ENCODE measurements at regions not wholly inside any gene's neighbourhood (a gene's known extent, or its start where the extent isn't known, plus 50 kb on each side); places are given as distances from the start of the nearest gene placed in this dataset.

DNA sequence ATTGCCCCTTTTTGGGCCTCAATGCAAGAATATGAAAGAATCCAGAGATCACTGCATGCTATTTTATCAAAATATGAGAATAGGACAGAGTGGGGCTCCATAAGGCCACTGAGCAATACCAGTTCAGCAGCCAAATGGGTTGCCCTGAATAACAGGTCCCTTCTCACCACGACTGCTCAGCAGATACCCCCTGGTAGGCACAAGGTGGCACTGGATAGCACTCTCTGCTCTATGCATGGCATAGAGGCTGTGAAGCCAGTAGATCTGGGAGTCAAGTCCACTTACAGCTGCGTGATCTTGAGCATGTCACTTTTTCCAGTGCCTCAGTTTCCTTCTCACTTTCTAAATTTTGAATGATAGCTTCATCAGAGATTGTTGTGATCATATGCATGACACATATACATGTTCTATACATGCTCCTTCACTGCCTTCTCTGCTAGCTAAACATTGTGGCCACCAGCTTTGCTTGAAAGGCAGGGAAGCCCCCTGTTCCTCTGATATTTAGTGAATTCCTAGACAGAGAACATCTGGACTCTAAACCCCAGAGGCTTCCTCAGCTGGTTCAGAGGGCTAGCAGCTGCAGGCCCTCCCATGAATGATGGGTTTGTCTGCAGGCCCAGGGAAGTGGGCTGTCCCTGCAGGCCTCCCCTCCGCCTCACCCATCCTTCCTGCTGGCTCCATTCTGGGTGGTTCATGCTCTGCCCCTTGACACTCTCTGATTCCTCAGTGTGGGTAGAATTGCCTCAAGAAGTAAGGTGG lies 84.9 kb upstream of the ASIC2 start:
- Histone ChIP-seq H3K4me3 (no peak overlapping the region), H3K9me3 (ENCODE audit: control insufficient read depth in 4 of 4, insufficient read depth in 3 of 4, low read length in 3 of 4) (peaks cover 0 to 2% (median 0%) of the 10 kb centered on the region in 4 donors), H3K4me1 (ENCODE audit: control insufficient read depth in 5 of 5, insufficient read depth in 5 of 5, low read length in 5 of 5) (peaks cover 0 to 17% (median 0%) of the 10 kb centered on the region in 5 donors), H3K36me3 (ENCODE audit: control insufficient read depth in 4 of 4, insufficient read depth in 4 of 4, low read length in 4 of 4) (no peaks in the 10 kb centered on the region), H3K27me3 (ENCODE audit: control insufficient read depth in 3 of 3, insufficient read depth in 3 of 3, low read length in 2 of 3) (peaks cover 0 to 5% (median 3%) of the 10 kb centered on the region in 3 donors), H3K9ac (ENCODE audit: insufficient read depth in 1 of 2, low read length in 2 of 2) (no peak overlapping the region), H3K27ac (ENCODE audit: low read depth in 1 of 2, low read length in 1 of 2) (no peak overlapping the region)
- 74 to 76% methylated on average over 3 of the region's 3 CpGs for WGBS, 2 donors
- TF ChIP-seq, protein P1, sequence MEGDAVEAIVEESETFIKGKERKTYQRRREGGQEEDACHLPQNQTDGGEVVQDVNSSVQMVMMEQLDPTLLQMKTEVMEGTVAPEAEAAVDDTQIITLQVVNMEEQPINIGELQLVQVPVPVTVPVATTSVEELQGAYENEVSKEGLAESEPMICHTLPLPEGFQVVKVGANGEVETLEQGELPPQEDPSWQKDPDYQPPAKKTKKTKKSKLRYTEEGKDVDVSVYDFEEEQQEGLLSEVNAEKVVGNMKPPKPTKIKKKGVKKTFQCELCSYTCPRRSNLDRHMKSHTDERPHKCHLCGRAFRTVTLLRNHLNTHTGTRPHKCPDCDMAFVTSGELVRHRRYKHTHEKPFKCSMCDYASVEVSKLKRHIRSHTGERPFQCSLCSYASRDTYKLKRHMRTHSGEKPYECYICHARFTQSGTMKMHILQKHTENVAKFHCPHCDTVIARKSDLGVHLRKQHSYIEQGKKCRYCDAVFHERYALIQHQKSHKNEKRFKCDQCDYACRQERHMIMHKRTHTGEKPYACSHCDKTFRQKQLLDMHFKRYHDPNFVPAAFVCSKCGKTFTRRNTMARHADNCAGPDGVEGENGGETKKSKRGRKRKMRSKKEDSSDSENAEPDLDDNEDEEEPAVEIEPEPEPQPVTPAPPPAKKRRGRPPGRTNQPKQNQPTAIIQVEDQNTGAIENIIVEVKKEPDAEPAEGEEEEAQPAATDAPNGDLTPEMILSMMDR (IDR thresholded peaks at IDR 0.05; ENCODE audit: control extremely low read depth, extremely low read depth), result no peak
- peak; percentile 13 to 27 (median 18) for DNase-seq
- no peak for ATAC-seq (ENCODE audit: insufficient read depth, low FRiP score)

DNA sequence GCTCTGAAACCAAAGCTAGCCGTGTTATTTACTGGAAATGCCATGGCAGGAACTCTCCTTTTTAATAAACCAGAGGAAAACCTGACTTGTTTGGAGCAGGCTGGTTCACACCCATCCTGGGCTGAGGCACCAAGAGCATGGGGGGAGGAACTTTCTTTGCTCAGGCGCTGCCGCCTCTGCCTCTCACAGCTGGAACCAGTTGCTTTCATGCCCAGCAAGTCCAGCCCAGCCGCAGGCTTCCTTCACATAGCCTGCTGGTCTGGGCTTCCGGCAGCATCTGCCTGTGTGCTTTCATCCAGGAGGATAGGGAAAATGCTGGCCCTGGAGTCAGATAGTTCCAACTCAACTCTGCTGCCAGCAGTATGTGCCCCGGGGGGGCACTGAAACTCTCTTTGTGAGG lies 88.1 kb upstream of the ASIC2 start:
- whole genome bisulfite sequencing, 2 donors, result 26 to 32% methylated on average over 6 of the region's 6 CpGs
- TF ChIP-seq, protein P1 (IDR thresholded peaks at IDR 0.05; ENCODE audit: control extremely low read depth, extremely low read depth), result no peak
- Histone ChIP-seq H3K4me3 (no peak overlapping the region), H3K36me3 (ENCODE audit: control insufficient read depth in 4 of 4, insufficient read depth in 4 of 4, low read length in 4 of 4) (no peaks in the 10 kb centered on the region), H3K27ac (ENCODE audit: low read depth in 1 of 2, low read length in 1 of 2) (no peak overlapping the region), H3K9ac (ENCODE audit: insufficient read depth in 1 of 2, low read length in 2 of 2) (no peak overlapping the region), H3K9me3 (ENCODE audit: control insufficient read depth in 4 of 4, insufficient read depth in 3 of 4, low read length in 3 of 4) (peaks cover 0 to 2% (median 0%) of the 10 kb centered on the region in 4 donors), H3K4me1 (ENCODE audit: control insufficient read depth in 5 of 5, insufficient read depth in 5 of 5, low read length in 5 of 5) (peaks cover 0 to 13% (median 0%) of the 10 kb centered on the region in 5 donors), H3K27me3 (ENCODE audit: control insufficient read depth in 3 of 3, insufficient read depth in 3 of 3, low read length in 2 of 3) (peaks cover 0 to 3% (median 0%) of the 10 kb centered on the region in 3 donors)
- ATAC-seq (ENCODE audit: insufficient read depth, low FRiP score), result peak; percentile 27
- peak; percentile 61 to 75 (median 63) for DNase-seq

DNA sequence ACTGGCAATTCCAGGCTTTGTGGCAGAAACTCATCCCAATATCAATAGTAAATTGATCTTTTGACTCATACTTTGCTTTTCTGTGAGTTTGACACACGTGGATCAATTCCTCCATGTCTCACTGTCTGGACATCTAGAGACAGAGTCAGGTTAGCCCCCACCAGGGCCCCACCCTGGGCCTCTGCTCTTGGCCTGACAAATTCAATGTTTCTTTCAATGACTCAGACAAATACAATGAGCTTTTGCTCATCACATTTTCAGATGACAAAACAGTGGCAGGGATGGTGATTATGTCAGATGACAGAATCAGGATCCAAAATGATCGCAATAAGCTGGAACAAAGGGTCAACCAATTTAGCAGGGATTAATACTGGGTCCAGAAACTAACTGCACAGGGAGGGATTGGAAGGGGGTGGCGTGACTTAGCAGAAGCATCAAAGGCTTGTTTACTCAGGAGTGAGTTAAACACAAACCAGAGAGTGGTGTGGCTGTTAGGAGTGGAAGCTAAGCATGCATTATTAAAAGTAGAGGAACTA lies 90.5 kb upstream of the ASIC2 start:
- Histone ChIP-seq H3K4me1 (ENCODE audit: control insufficient read depth in 5 of 5, insufficient read depth in 5 of 5, low read length in 5 of 5) (peaks cover 0 to 9% (median 0%) of the 10 kb centered on the region in 5 donors), H3K27ac (ENCODE audit: low read depth in 1 of 2, low read length in 1 of 2) (no peak overlapping the region), H3K9ac (ENCODE audit: insufficient read depth in 1 of 2, low read length in 2 of 2) (no peak overlapping the region), H3K4me3 (no peak overlapping the region), H3K9me3 (ENCODE audit: control insufficient read depth in 4 of 4, insufficient read depth in 3 of 4, low read length in 3 of 4) (peaks cover 0 to 2% (median 0%) of the 10 kb centered on the region in 4 donors), H3K27me3 (ENCODE audit: control insufficient read depth in 3 of 3, insufficient read depth in 3 of 3, low read length in 2 of 3) (peaks cover 0 to 3% (median 0%) of the 10 kb centered on the region in 3 donors), H3K36me3 (ENCODE audit: control insufficient read depth in 4 of 4, insufficient read depth in 4 of 4, low read length in 4 of 4) (no peaks in the 10 kb centered on the region)
- WGBS, 2 donors, result 80 to 83% methylated on average over 3 of the region's 3 CpGs
- ATAC-seq (ENCODE audit: insufficient read depth, low FRiP score) (no peak), DNase-seq (no peak)
- TF ChIP-seq, protein P1 (IDR thresholded peaks at IDR 0.05; ENCODE audit: control extremely low read depth, extremely low read depth), result no peak

Measured in lung (tissue), 11 donors.